NCI-H1048 (cell line): ENCODE measurements at regions not wholly inside any gene's neighbourhood (a gene's known extent, or its start where the extent isn't known, plus 50 kb on each side); places are given as distances from the start of the nearest gene placed in this dataset.
"Not testable (repeated sequence)": the region's sequence is repeated elsewhere in the genome, so short reads cannot be mapped to it uniquely, and the experiment has no call there.

Experiments
- DNase-seq: peaks from one replicate; lab custom pipeline; 2025; lab: John Stamatoyannopoulos, UW

- peak; percentile 45 for DNase-seq
Observed at GRCh38 chr15:87672309-87673288, 583.9 kb downstream of the NTRK3 start.

DNA sequence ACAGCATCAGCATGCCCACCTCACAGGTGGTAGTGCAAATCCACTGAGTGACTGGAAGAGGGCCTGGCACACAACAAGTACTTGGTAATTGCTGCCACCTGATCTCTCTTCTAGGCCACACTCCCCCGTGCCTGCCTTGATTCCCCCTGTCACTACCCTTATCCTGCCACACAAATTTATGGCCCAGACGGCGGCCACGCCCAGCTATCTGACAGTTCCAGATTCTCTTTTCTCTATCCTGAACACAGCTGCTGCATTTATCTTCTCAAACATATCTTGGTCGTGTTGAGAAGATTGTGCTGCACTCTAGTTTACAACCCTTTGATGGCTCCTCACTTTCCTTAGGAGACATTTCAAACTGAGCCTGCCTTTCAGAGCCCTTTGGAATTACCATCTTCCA is 585.2 kb downstream of the NTRK3 start:
- DNase-seq: no peak

GRCh38 chr15:87669846-87670245 is 586.7 kb downstream of the NTRK3 start:
- DNase-seq: no peak

DNA sequence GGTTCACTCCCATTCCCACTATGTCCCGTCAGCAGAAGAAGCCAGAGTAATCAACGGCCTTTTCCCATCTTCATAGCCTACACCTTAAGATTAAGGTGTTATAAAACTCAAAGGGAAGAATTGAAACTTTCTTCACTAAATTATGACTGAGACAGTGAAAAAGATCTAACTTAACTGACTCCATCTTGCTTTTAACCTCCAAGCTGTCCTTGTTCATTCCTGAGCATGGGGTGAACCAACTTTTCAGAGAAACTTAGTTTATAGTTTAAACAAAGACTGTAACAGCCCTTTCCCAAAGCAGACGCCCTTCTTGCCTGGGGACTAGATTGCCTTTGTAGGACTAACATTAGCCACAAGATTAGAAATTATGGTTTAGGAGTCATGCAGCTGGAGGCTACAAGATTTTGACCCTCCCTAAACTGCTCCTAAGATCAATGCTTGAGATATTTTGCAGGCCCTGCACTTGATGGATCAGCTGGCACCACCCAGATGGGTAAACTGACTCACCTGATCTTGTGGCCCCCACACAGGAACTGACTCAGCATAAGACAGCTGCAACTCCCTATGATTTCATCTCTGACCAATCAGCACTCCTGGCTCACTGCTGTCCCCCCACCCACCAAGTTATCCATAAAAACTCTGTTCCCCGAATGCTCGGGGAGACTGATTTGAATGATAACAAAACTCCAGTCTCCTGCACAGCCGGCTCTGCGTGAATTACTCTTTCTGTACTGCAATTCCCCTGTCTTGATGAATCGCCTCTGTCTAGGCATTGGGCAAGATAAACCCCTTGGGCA is 587.6 kb downstream of the NTRK3 start:
- peak; percentile 91 for DNase-seq

GRCh38 chr15:87667643-87668042 is 588.9 kb downstream of the NTRK3 start:
- DNase-seq: no peak

DNA sequence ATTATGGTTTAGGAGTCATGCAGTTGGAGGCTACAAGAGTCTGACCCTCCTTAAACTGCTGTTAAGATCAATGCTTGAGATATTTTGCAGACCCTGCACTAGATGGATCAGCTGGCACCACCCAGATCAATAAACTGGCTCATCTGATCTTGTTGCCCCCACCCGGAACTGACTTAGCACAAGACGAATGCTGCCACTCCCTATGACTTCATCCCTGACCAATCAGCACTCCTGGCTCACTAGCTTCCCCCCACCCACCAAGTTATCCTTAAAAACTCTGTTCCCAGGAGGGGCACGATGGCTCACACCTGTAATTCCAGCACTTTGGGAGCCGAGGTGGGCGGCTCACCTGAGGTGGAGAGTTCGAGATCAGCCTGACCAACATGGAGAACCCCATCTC is 594.0 kb downstream of the NTRK3 start:
- DNase-seq: no peak

GRCh38 chr15:87661454-87662355 is 594.8 kb downstream of the NTRK3 start:
- no peak for DNase-seq

GRCh38 chr15:87660251-87661129 is 596.0 kb downstream of the NTRK3 start:
- DNase-seq: no peak

- no peak for DNase-seq
Observed at GRCh38 chr15:87656372-87656771, 600.2 kb downstream of the NTRK3 start.

DNA sequence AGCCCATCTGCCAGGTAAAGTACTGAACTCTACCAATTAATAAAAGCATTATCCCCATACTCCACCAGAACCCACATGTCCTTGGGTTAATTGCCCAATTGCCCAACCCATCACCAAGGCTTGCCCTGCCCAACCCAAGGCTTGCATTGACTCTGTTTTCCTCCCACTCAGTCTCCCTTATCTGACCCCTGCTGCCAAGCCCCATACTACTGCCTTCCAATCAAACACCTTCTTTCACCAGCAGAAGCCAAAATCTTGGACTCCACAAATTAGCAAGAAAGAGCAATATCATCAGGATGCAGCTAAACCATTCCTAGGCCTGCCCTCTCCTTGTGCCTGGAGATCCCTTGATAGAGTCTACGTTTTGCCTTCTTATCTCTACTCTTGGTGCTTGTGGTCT is 602.9 kb downstream of the NTRK3 start:
- no peak for DNase-seq

DNA sequence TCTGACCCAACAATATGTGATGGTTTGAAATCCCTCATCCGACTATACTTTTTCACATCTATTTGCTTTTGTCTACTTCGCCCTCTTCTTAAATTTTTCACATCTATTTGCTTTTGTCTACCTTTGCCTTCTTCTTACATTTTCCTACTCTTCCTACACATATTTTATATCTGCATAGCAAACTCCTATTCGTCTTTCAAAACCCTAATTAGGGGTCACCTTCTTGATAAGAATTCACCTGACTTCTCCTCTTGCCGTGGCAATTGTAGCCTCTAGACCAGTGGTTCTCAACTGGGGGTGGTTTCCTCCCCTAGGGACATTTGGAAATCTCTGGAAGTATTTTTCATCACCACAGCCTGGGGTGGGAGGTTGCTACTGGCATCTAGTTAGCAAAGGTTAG is 607.4 kb downstream of the NTRK3 start:
- no peak for DNase-seq

GRCh38 chr15:87648278-87648677 is 608.3 kb downstream of the NTRK3 start:
- DNase-seq: no peak

DNA sequence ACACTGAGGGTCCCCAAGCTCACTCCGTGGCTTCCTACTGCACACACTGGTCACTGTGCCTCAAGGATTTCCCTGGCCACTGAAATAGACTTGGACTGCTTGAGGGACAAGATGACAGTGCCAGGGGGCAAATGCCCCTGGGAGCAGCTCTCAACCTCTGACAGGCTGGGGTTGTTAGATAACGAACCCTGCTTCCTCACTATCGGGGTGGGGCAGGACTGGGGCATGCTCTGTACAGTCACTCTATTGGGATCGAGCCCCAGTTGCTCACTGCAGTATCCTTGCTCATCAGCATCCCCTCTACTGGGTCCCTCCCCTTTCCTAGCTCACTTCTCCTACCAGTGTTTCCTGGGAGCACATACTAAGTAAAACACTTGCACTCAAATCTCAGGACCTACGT is 610.8 kb downstream of the NTRK3 start:
- DNase-seq: no peak

- not testable (repeated sequence) for DNase-seq
Observed at GRCh38 chr15:87642997-87643396, 613.5 kb downstream of the NTRK3 start.

- no peak for DNase-seq
Observed at GRCh38 chr15:87639305-87640011, 617.1 kb downstream of the NTRK3 start.

DNA sequence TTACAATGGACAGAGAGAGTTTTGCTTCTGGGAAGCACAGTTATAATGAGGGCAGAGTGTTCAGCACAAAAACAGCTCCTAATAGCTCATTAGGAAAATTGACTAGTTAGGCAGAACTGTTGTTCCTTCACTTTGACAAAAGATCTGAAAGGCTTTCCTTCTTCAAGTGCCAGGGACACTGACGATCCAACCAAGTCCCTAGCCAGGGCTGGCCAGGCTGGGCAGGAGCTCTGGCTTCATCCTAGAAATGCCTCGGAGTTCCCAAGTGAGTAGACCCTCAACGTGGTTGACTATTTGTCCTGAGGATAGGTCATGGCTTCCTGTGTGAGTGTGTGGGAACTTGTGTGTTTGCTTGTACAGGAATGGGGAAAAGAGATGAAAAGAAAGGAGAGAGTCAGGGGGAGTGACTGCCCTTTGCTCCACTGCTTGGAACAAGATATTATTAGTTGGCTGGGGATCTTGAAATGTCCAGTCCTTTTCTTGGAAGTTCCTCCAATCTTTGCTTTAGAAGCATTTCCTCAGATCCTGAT is 617.9 kb downstream of the NTRK3 start:
- no peak for DNase-seq

DNA sequence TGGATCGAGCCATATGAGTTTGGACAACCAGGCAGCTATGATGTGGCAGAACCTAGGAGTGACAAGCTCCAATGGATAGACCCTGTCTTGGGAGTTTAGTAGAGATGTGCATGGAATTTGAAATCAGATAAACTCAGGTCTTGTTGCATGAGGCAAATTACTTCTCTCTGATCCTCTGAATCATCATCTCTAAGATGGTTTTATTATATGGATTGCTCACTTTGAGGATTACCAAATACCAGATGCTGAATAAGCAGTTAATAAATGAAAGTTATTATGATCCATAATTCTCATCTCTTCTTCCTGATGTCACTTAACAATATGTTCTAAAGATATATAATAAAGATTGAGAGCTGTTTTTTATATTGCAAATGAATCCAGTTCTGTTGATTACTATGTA is 622.2 kb downstream of the NTRK3 start:
- DNase-seq: no peak

- DNase-seq: no peak
Observed at GRCh38 chr15:87633525-87633924, 623.0 kb downstream of the NTRK3 start.

DNA sequence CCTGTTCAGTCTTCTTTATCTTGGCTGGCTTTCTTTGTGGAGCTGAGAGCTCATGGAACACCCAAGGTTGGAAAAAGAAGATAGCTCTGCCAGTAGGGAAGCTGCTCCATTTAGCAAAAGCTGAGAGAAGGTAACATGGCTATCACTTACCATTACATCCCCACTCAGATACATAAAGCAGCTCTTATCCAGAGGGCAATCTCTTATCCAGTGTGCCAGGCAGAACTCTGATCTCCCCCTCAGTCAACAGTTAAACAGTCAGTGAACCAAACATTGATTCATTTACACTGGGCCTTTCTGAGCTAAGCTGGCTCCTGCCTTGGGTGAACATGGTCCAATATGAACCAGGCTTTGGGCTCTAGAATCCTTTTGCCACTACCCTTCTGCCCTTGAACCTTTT is 624.2 kb downstream of the NTRK3 start:
- no peak for DNase-seq

DNA sequence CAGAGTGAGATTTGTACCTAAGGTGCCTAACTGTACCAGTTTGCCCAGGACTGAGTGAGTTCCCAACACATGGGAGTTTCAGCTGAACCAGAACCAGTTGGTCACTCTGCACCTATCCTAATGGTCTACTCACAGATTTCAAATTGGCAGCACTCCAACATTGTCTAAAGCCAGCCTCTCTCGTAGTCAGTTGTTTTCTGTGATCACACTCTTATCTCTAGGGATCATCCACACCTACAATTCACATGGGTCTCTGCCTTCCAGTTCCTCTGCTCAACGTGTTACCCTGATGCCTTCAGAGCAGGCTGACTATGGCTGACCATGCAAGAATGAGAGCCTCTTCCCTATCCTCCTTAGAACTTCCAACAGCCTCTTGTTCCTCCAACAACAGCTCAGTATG is 624.8 kb downstream of the NTRK3 start:
- DNase-seq: no peak
